ENCODE measurements at regions not wholly inside any gene's neighbourhood (a gene's known extent, or its start where the extent isn't known, plus 50 kb on each side); places are given as distances from the start of the nearest gene placed in this dataset.

DNA sequence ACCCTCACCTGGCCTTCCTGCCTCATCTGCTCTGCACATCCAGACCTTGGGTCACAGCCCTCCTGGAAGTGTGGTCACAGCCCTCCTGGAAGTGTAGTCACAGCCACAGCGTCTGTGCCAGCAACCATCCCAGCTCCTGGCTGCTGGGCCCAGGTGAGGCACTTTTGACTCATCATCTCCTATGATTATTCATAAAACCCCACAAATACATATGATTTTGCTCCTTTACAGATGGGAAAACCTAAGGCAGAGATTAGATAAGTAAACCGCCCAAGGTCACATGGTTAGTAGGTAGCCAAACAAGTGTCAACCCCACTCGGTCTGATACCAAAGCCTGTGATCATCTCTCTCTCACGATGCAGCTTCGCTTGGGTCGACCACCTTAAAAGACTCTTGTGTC is 94.3 kb downstream of the PRLHR start:
- Histone ChIP-seq H3K9ac (ENCODE audit: low read depth in 1 of 2, low read length in 2 of 2) (no peak overlapping the region), H3K36me3 (ENCODE audit: control insufficient read depth in 4 of 4, insufficient read depth in 3 of 4, low read depth in 1 of 4, low read length in 3 of 4) (no peaks in the 10 kb centered on the region), H3K9me3 (ENCODE audit: control insufficient read depth in 4 of 4, low read length in 3 of 4) (no peaks in the 10 kb centered on the region), H3K4me1 (ENCODE audit: control insufficient read depth in 4 of 4, insufficient read depth in 4 of 4, low read length in 3 of 4) (no peaks in the 10 kb centered on the region), H3K27me3 (ENCODE audit: control insufficient read depth in 4 of 4, insufficient read depth in 4 of 4, low read length in 3 of 4) (no peaks in the 10 kb centered on the region), H3K4me3 (ENCODE audit: low read depth in 1 of 3, low read length in 3 of 3) (no peak overlapping the region), H3K27ac (ENCODE audit: low read depth in 1 of 2, low read length in 2 of 2) (no peak overlapping the region)
- WGBS = 95% methylated on average over 6 of the region's 6 CpGs
- DNase-seq (ENCODE audit: low spot score) = no peak
- no peak for TF ChIP-seq RXRA (IDR thresholded peaks at IDR 0.05)
- no peak for TF ChIP-seq HNF4G (IDR thresholded peaks at IDR 0.05)
- TF ChIP-seq FOXA1 (IDR thresholded peaks at IDR 0.05) = no peak
- no peak for TF ChIP-seq YY1 (IDR thresholded peaks at IDR 0.05)
- TF ChIP-seq, protein P1, sequence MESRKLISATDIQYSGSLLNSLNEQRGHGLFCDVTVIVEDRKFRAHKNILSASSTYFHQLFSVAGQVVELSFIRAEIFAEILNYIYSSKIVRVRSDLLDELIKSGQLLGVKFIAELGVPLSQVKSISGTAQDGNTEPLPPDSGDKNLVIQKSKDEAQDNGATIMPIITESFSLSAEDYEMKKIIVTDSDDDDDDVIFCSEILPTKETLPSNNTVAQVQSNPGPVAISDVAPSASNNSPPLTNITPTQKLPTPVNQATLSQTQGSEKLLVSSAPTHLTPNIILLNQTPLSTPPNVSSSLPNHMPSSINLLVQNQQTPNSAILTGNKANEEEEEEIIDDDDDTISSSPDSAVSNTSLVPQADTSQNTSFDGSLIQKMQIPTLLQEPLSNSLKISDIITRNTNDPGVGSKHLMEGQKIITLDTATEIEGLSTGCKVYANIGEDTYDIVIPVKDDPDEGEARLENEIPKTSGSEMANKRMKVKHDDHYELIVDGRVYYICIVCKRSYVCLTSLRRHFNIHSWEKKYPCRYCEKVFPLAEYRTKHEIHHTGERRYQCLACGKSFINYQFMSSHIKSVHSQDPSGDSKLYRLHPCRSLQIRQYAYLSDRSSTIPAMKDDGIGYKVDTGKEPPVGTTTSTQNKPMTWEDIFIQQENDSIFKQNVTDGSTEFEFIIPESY (IDR thresholded peaks at IDR 0.05) = no peak
- no peak for TF ChIP-seq SP1 (IDR thresholded peaks at IDR 0.05)
- TF ChIP-seq, protein P2, sequence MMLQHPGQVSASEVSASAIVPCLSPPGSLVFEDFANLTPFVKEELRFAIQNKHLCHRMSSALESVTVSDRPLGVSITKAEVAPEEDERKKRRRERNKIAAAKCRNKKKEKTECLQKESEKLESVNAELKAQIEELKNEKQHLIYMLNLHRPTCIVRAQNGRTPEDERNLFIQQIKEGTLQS (IDR thresholded peaks at IDR 0.05) = no peak
- no peak for TF ChIP-seq NR2F2 (IDR thresholded peaks at IDR 0.05)
- TF ChIP-seq FOXA2 (IDR thresholded peaks at IDR 0.05) = no peak
- TF ChIP-seq, protein P3, sequence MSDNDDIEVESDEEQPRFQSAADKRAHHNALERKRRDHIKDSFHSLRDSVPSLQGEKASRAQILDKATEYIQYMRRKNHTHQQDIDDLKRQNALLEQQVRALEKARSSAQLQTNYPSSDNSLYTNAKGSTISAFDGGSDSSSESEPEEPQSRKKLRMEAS (IDR thresholded peaks at IDR 0.05) = no peak
- TF ChIP-seq GABPA (IDR thresholded peaks at IDR 0.05 in 1 of 2, conservative IDR thresholded peaks at IDR 0.05 in 1 of 2) = no peak
- no peak for TF ChIP-seq TAF1 (conservative IDR thresholded peaks at IDR 0.05)
- TF ChIP-seq RAD21 (IDR thresholded peaks at IDR 0.05) = no peak
- TF ChIP-seq JUND (IDR thresholded peaks at IDR 0.05) = no peak
- TF ChIP-seq, protein P4, sequence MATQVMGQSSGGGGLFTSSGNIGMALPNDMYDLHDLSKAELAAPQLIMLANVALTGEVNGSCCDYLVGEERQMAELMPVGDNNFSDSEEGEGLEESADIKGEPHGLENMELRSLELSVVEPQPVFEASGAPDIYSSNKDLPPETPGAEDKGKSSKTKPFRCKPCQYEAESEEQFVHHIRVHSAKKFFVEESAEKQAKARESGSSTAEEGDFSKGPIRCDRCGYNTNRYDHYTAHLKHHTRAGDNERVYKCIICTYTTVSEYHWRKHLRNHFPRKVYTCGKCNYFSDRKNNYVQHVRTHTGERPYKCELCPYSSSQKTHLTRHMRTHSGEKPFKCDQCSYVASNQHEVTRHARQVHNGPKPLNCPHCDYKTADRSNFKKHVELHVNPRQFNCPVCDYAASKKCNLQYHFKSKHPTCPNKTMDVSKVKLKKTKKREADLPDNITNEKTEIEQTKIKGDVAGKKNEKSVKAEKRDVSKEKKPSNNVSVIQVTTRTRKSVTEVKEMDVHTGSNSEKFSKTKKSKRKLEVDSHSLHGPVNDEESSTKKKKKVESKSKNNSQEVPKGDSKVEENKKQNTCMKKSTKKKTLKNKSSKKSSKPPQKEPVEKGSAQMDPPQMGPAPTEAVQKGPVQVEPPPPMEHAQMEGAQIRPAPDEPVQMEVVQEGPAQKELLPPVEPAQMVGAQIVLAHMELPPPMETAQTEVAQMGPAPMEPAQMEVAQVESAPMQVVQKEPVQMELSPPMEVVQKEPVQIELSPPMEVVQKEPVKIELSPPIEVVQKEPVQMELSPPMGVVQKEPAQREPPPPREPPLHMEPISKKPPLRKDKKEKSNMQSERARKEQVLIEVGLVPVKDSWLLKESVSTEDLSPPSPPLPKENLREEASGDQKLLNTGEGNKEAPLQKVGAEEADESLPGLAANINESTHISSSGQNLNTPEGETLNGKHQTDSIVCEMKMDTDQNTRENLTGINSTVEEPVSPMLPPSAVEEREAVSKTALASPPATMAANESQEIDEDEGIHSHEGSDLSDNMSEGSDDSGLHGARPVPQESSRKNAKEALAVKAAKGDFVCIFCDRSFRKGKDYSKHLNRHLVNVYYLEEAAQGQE (IDR thresholded peaks at IDR 0.05) = no peak
- TF ChIP-seq, protein P5, sequence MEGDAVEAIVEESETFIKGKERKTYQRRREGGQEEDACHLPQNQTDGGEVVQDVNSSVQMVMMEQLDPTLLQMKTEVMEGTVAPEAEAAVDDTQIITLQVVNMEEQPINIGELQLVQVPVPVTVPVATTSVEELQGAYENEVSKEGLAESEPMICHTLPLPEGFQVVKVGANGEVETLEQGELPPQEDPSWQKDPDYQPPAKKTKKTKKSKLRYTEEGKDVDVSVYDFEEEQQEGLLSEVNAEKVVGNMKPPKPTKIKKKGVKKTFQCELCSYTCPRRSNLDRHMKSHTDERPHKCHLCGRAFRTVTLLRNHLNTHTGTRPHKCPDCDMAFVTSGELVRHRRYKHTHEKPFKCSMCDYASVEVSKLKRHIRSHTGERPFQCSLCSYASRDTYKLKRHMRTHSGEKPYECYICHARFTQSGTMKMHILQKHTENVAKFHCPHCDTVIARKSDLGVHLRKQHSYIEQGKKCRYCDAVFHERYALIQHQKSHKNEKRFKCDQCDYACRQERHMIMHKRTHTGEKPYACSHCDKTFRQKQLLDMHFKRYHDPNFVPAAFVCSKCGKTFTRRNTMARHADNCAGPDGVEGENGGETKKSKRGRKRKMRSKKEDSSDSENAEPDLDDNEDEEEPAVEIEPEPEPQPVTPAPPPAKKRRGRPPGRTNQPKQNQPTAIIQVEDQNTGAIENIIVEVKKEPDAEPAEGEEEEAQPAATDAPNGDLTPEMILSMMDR (IDR thresholded peaks at IDR 0.05; ENCODE audit: low read depth, low read length, missing input control) = no peak
- TF ChIP-seq HNF4A (conservative IDR thresholded peaks at IDR 0.05) = no peak
